ENCODE measurements at regions not wholly inside any gene's neighbourhood (a gene's known extent, or its start where the extent isn't known, plus 50 kb on each side); places are given as distances from the start of the nearest gene placed in this dataset.

- no peaks in the 10 kb centered on the region for H3K4me1 ChIP-seq
- no peaks in the 10 kb centered on the region for H3K36me3 ChIP-seq
- H3K4me3 ChIP-seq: no peak overlapping the region
- intact Hi-C loops (cut with DNase I; ENCODE audit: low total_unique reads): no loop called here
- H3K27ac ChIP-seq: no peak overlapping the region
- H3K27me3 ChIP-seq: no peaks in the 10 kb centered on the region
- TF ChIP-seq POLR2A (IDR thresholded peaks at IDR 0.05): no peak
- TF ChIP-seq, protein P1, sequence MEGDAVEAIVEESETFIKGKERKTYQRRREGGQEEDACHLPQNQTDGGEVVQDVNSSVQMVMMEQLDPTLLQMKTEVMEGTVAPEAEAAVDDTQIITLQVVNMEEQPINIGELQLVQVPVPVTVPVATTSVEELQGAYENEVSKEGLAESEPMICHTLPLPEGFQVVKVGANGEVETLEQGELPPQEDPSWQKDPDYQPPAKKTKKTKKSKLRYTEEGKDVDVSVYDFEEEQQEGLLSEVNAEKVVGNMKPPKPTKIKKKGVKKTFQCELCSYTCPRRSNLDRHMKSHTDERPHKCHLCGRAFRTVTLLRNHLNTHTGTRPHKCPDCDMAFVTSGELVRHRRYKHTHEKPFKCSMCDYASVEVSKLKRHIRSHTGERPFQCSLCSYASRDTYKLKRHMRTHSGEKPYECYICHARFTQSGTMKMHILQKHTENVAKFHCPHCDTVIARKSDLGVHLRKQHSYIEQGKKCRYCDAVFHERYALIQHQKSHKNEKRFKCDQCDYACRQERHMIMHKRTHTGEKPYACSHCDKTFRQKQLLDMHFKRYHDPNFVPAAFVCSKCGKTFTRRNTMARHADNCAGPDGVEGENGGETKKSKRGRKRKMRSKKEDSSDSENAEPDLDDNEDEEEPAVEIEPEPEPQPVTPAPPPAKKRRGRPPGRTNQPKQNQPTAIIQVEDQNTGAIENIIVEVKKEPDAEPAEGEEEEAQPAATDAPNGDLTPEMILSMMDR (IDR thresholded peaks at IDR 0.05): no peak
- no peaks in the 10 kb centered on the region for H3K9me3 ChIP-seq
- no peak for DNase-seq
Observed at GRCh38 chr11:31926106-31926505, 115.0 kb upstream of the PAX6 start.

- no peaks in the 10 kb centered on the region for H3K27me3 ChIP-seq
- H3K36me3 ChIP-seq: no peaks in the 10 kb centered on the region
- H3K4me3 ChIP-seq: no peak overlapping the region
- H3K9me3 ChIP-seq: no peaks in the 10 kb centered on the region
- intact Hi-C loops (cut with DNase I; ENCODE audit: low total_unique reads): no loop called here
- TF ChIP-seq, protein P1 (IDR thresholded peaks at IDR 0.05): no peak
- no peak for TF ChIP-seq POLR2A (IDR thresholded peaks at IDR 0.05)
- no peaks in the 10 kb centered on the region for H3K4me1 ChIP-seq
- no peak overlapping the region for H3K27ac ChIP-seq
- no peak for DNase-seq
Observed at GRCh38 chr11:31922450-31922849, 111.3 kb upstream of the PAX6 start.

- intact Hi-C loops (cut with DNase I; ENCODE audit: low total_unique reads): no loop called here
- no peak for TF ChIP-seq POLR2A (IDR thresholded peaks at IDR 0.05)
- TF ChIP-seq, protein P1 (IDR thresholded peaks at IDR 0.05): no peak
Observed at GRCh38 chr11:31921081-31921480, 110.0 kb upstream of the PAX6 start.

GRCh38 chr11:31919175-31919574, 108.1 kb upstream of the PAX6 start:
- DNase-seq: no peak
- Histone ChIP-seq H3K36me3 (no peaks in the 10 kb centered on the region), H3K4me1 (no peaks in the 10 kb centered on the region), H3K27ac (no peak overlapping the region), H3K27me3 (no peaks in the 10 kb centered on the region), H3K9me3 (no peaks in the 10 kb centered on the region), H3K4me3 (no peak overlapping the region)
- intact Hi-C loops (cut with DNase I; ENCODE audit: low total_unique reads): no loop called here
- TF ChIP-seq POLR2A (IDR thresholded peaks at IDR 0.05): no peak
- TF ChIP-seq, protein P1 (IDR thresholded peaks at IDR 0.05): no peak

More at GRCh38 chr11:31921081-31921480, 110.0 kb upstream of the PAX6 start:
- Histone ChIP-seq H3K4me3 (no peak overlapping the region), H3K9me3 (no peaks in the 10 kb centered on the region), H3K4me1 (no peaks in the 10 kb centered on the region), H3K27me3 (no peaks in the 10 kb centered on the region), H3K36me3 (no peaks in the 10 kb centered on the region), H3K27ac (no peak overlapping the region)
- DNase-seq: no peak

DNA sequence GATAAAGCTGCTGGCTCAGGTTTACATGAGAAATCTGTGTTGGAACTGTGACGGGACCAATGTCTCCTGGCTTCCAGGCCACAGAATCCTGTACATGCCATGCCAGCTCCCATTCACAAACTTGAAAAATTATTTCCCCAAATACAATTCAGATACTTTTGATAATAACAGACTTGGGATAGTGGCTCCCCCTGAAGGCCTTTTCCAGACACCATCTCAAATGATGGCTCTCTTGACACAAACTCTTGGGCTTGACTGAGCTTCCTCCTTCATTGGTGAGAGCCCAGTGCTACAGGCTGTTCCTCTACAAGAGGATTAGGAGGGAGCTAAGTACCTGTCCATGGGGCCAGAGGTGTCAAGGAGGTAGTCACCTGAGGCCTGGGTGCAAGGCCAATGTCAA, 104.7 kb upstream of the PAX6 start:
- TF ChIP-seq, protein P1 (IDR thresholded peaks at IDR 0.05): no peak
- TF ChIP-seq POLR2A (IDR thresholded peaks at IDR 0.05): no peak

More for the DNA sequence above, 104.7 kb upstream of the PAX6 start:
- Histone ChIP-seq H3K4me1 (no peaks in the 10 kb centered on the region), H3K27ac (no peak overlapping the region), H3K27me3 (no peaks in the 10 kb centered on the region), H3K9me3 (no peaks in the 10 kb centered on the region), H3K36me3 (no peaks in the 10 kb centered on the region), H3K4me3 (no peak overlapping the region)
- intact Hi-C loops (cut with DNase I; ENCODE audit: low total_unique reads): no loop called here
- DNase-seq: no peak
